Right atrium auricular region (tissue), 2 donors: ENCODE measurements at regions not wholly inside any gene's neighbourhood (a gene's known extent, or its start where the extent isn't known, plus 50 kb on each side); places are given as distances from the start of the nearest gene placed in this dataset.

Experiments used
- DNase-seq: peaks from one replicate; pipeline ENCODE4 v3.0.0-alpha.2; 2019; ENCODE audit warnings: low spot score
- H3K27ac ChIP-seq, 2 donors: fragments of 200-600 bp; sonication (generic); 1 replicate in 1 of 2; 2 replicates in 1 of 2; pipeline ENCODE4 v1.5.1; 2016 to 2019
- H3K27me3 ChIP-seq, 2 donors: fragments of 200-600 bp; sonication (generic); one replicate each; pipeline versions ENCODE4 v1.5.1 to v1.6.0; 2017 to 2019
- H3K36me3 ChIP-seq: fragments of 200-600 bp; sonication (generic); one replicate; pipeline ENCODE4 v1.5.1; 2016
- H3K4me1 ChIP-seq, 2 donors: fragments of 200-600 bp; sonication (generic); one replicate each; pipeline versions ENCODE4 v1.5.1 to v1.6.0; 2017 to 2019
- H3K4me3 ChIP-seq, 2 donors: fragments of 200-600 bp; sonication (generic); 1 replicate in 1 of 2; 2 replicates in 1 of 2; pipeline ENCODE4 v1.5.1; 2017 to 2019; ENCODE audit warnings: mild to moderate bottlenecking in 1 of 2, moderate library complexity in 1 of 2
- H3K9me3 ChIP-seq, 2 donors: fragments of 200-600 bp; sonication (generic); one replicate each; pipeline ENCODE4 v1.5.1; 2019
- TF ChIP-seq, protein P1 (sequence below), 2 donors: fragments of 200-600 bp; sonication (generic); IDR thresholded peaks; one replicate each; pipeline ENCODE4 v1.5.1; 2019; ENCODE audit warnings: antibody characterized with exemption in 2 of 2

DNA sequence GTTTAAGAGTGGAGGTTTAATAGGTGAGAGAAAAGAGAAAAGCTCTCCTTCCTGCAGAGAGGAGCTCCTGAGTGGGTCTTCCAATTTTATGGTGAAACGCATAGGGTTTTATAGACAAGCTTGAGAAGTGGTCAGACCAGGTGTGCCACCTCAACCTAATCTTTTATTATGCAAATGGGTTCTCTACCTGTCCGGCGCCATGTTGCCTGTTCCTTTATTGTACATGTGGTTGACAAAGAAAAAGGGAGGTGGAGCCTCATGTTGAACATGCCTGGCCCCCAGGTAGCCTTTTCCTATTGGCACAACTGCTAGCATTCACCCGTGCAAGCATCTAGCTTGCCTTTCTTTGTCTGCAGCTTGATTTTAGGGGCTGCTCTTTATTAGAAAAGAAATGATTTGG lies 115.9 kb upstream of the F13A1 start:
- TF ChIP-seq, protein P1, sequence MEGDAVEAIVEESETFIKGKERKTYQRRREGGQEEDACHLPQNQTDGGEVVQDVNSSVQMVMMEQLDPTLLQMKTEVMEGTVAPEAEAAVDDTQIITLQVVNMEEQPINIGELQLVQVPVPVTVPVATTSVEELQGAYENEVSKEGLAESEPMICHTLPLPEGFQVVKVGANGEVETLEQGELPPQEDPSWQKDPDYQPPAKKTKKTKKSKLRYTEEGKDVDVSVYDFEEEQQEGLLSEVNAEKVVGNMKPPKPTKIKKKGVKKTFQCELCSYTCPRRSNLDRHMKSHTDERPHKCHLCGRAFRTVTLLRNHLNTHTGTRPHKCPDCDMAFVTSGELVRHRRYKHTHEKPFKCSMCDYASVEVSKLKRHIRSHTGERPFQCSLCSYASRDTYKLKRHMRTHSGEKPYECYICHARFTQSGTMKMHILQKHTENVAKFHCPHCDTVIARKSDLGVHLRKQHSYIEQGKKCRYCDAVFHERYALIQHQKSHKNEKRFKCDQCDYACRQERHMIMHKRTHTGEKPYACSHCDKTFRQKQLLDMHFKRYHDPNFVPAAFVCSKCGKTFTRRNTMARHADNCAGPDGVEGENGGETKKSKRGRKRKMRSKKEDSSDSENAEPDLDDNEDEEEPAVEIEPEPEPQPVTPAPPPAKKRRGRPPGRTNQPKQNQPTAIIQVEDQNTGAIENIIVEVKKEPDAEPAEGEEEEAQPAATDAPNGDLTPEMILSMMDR (IDR thresholded peaks at IDR 0.05): no peak
- Histone ChIP-seq H3K36me3 (no peaks in the 10 kb centered on the region), H3K27ac (no peak overlapping the region), H3K27me3 (no peaks in the 10 kb centered on the region), H3K4me1 (no peaks in the 10 kb centered on the region), H3K9me3 (no peaks in the 10 kb centered on the region), H3K4me3 (no peak overlapping the region)
- DNase-seq: no peak

DNA sequence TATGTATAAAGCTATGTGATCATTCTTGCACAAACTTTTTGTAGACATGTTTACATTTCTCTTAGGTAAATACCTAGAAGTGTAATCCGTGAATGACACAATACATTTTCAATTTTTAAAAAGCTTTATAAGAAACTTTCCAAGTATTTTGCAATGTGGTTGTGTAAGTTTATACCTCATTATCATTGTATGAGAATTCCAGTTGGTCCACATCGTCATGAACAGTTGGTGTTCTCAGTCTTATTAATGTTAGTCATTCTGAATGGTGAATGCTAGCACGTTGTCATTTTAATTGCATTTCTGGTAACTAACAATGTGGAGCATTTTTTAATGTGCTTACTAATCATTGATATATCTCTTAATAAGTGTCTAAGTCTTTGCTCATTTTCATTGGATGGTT lies 116.5 kb upstream of the F13A1 start:
- no peak for DNase-seq
- Histone ChIP-seq H3K4me3 (no peak overlapping the region), H3K9me3 (no peaks in the 10 kb centered on the region), H3K27me3 (no peaks in the 10 kb centered on the region), H3K27ac (no peak overlapping the region), H3K36me3 (no peaks in the 10 kb centered on the region), H3K4me1 (no peaks in the 10 kb centered on the region)
- TF ChIP-seq, protein P1 (IDR thresholded peaks at IDR 0.05): no peak

DNA sequence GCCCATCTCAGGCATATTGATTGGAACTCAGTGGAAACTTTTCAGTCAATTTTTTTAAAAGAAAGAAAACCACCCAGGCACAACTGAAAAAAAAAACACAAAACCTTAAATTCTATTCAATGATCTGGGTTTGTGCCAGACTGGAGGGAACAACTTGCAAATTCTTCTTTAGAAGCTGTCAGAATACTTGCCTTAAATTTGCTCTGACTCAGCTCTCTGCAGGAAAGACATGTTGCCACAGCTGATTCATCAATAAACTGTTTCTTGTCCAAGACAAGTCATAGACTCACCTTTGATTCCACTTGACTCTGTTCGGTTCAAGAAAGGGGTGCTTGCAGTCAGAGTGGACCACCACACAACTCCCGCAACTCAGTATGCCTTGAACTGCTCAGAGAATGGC lies 117.8 kb upstream of the F13A1 start:
- Histone ChIP-seq H3K27me3 (no peaks in the 10 kb centered on the region), H3K4me1 (no peaks in the 10 kb centered on the region), H3K9me3 (no peaks in the 10 kb centered on the region), H3K4me3 (no peak overlapping the region), H3K36me3 (no peaks in the 10 kb centered on the region), H3K27ac (no peak overlapping the region)
- DNase-seq: no peak
- TF ChIP-seq, protein P1 (IDR thresholded peaks at IDR 0.05): no peak

DNA sequence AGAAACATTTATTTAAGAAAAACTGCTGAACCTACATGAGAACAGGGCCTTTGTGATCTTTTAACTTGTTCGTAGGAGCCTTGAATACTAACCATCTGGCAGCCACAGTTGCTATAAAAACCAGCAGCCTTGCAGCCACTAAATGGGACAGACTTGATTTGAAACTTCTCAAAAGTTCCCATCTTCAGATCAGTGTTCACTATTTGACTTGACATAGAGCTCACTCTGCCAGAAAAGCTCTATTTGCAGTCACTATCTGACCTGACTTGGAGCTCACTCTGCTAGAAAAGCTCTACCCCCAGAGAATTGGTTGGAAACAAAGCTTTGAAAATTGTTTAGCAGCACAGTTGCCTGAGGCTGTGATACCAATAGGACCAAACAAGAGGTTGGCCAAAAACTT lies 119.3 kb upstream of the F13A1 start:
- DNase-seq: no peak
- TF ChIP-seq, protein P1 (IDR thresholded peaks at IDR 0.05): no peak
- H3K36me3 ChIP-seq: no peaks in the 10 kb centered on the region
- H3K4me3 ChIP-seq: no peak overlapping the region
- H3K27me3 ChIP-seq: no peaks in the 10 kb centered on the region
- no peaks in the 10 kb centered on the region for H3K4me1 ChIP-seq
- no peak overlapping the region for H3K27ac ChIP-seq
- H3K9me3 ChIP-seq: no peaks in the 10 kb centered on the region

DNA sequence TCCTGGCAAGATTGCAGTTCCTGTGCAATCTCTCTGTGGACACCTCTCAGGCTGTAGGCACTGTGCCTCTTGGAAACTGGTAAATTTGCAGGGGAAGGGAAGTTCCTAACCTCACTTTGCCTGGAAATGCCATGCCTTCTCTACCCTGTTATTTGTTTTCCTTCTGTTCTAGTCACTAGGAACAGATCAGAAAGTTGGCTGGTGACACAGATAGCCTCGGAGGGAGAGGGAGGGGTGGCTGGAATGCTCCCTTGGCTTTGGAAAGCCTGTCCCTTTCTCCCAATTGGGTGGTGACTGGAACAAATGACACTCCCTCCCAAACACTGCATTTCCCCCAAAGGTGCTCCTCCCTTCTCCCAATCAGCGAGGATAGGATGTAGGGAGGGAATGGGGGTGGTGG lies 131.5 kb upstream of the F13A1 start:
- no peaks in the 10 kb centered on the region for H3K36me3 ChIP-seq
- H3K4me3 ChIP-seq: no peak overlapping the region
- peaks cover 0 to 23% of the 10 kb centered on the region in 2 donors for H3K4me1 ChIP-seq
- H3K9me3 ChIP-seq: no peaks in the 10 kb centered on the region
- no peaks in the 10 kb centered on the region for H3K27me3 ChIP-seq
- DNase-seq: no peak
- H3K27ac ChIP-seq: peak overlapping the region in 1 of 2 donors; percentile 16
- TF ChIP-seq, protein P1 (IDR thresholded peaks at IDR 0.05): no peak

DNA sequence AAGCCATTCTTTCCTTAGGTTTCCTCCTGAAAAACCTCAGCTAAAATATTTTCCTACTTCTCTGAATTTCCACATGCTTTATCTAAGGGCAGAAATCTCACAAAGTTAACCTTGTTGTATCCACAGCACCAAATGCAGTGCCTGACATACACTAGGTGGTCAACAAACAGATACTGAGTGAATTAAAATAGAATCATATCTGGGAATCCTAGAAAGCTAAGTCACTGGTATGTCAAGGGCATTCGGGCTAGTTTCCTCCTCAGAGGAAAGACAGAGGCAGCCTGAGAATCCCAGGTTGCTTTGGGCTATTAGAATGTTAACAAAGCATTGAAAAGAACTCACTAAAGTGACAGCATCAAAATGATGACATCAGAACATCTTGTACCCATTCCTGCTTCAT lies 132.7 kb upstream of the F13A1 start:
- no peak for DNase-seq
- TF ChIP-seq, protein P1 (IDR thresholded peaks at IDR 0.05): no peak
- H3K4me1 ChIP-seq: peaks cover 0 to 23% of the 10 kb centered on the region in 2 donors
- H3K27me3 ChIP-seq: no peaks in the 10 kb centered on the region
- H3K36me3 ChIP-seq: no peaks in the 10 kb centered on the region
- H3K27ac ChIP-seq: peak overlapping the region in 1 of 2 donors; percentile 16
- H3K4me3 ChIP-seq: no peak overlapping the region
- no peaks in the 10 kb centered on the region for H3K9me3 ChIP-seq
